NCI-H748 (cell line): ENCODE measurements at regions not wholly inside any gene's neighbourhood (a gene's known extent, or its start where the extent isn't known, plus 50 kb on each side); places are given as distances from the start of the nearest gene placed in this dataset.

Source experiments
- DNase-seq: peaks from one replicate; lab custom pipeline; 2025; ENCODE audit not compliant: unreplicated experiment; lab: John Stamatoyannopoulos, UW

- DNase-seq = no peak
Measured at GRCh38 chr7:81606078-81606863, 163.6 kb downstream of the HGF start.

- no peak for DNase-seq
Measured at GRCh38 chr7:81605493-81605892, 164.4 kb downstream of the HGF start.

GRCh38 chr7:81604808-81605174 lies 165.1 kb downstream of the HGF start:
- no peak for DNase-seq

- DNase-seq = peak; percentile 4
Measured at GRCh38 chr7:81604075-81604807, 165.6 kb downstream of the HGF start.

- DNase-seq = no peak
Measured at GRCh38 chr7:81600608-81601007, 169.2 kb downstream of the HGF start.

- no peak for DNase-seq
Measured at GRCh38 chr7:81598951-81599350, 170.9 kb downstream of the HGF start.

- DNase-seq = no peak
Measured at GRCh38 chr7:81594767-81595166, 175.1 kb downstream of the HGF start.

GRCh38 chr7:81590131-81590530 lies 179.7 kb downstream of the HGF start:
- no peak for DNase-seq

GRCh38 chr7:81584667-81585066 lies 185.2 kb downstream of the HGF start:
- no peak for DNase-seq

GRCh38 chr7:81583882-81584533 lies 185.8 kb downstream of the HGF start:
- DNase-seq = no peak

- no peak for DNase-seq
Measured at GRCh38 chr7:81583090-81583489, 186.8 kb downstream of the HGF start.

- no peak for DNase-seq
Measured at GRCh38 chr7:81577642-81578340, 192.1 kb downstream of the HGF start.

- no peak for DNase-seq
Measured at GRCh38 chr7:81574723-81575326, 195.0 kb downstream of the HGF start.

- DNase-seq = no peak
Measured at GRCh38 chr7:81573932-81574331, 195.9 kb downstream of the HGF start.

- no peak for DNase-seq
Measured at GRCh38 chr7:81573128-81573527, 196.7 kb downstream of the HGF start.

- no peak for DNase-seq
Measured at GRCh38 chr7:81562581-81562980, 207.3 kb downstream of the HGF start.

GRCh38 chr7:81560708-81561107 lies 209.1 kb downstream of the HGF start:
- no peak for DNase-seq

GRCh38 chr7:81549484-81550016 lies 220.3 kb downstream of the HGF start:
- no peak for DNase-seq

- no peak for DNase-seq
Measured at GRCh38 chr7:81534996-81535395, 234.9 kb downstream of the HGF start.

- DNase-seq = no peak
Measured at GRCh38 chr7:81534446-81534845, 235.4 kb downstream of the HGF start.

GRCh38 chr7:81533931-81534330 lies 235.9 kb downstream of the HGF start:
- DNase-seq = no peak
